ENCODE measurements at regions not wholly inside any gene's neighbourhood (a gene's known extent, or its start where the extent isn't known, plus 50 kb on each side); places are given as distances from the start of the nearest gene placed in this dataset.

GRCh38 chr6:86537292-86537861 is 400.0 kb upstream of the HTR1E start:
- no peak for DNase-seq (ENCODE audit: extremely low spot score, unreplicated experiment)
- H3K36me3 Mint-ChIP-seq (ENCODE audit: unreplicated experiment): no peaks in the 10 kb centered on the region

DNA sequence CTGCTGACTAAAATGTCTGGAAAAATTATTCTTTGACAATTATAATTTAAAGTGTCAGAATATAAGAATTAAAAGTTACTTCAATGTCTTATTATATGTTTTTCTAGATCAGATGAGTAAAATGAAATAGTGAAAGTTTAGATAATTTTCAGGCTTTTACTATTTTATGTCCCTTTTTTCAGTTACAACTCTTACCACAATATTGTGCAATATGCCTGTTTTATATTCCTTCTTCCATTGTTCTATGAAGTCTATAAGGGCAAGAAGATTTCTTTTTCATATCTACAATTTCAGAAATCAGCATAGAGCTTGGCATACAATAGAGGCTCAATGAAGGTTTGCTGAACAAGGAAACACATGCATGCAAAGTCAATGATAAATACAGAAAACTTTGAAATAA is 401.2 kb upstream of the HTR1E start:
- H3K9me3 Mint-ChIP-seq (ENCODE audit: unreplicated experiment): peaks cover 24% of the 10 kb centered on the region
- H3K27ac Mint-ChIP-seq (ENCODE audit: unreplicated experiment): no peak overlapping the region
- H3K36me3 Mint-ChIP-seq (ENCODE audit: unreplicated experiment): no peaks in the 10 kb centered on the region
- H3K4me3 Mint-ChIP-seq (ENCODE audit: unreplicated experiment): no peak overlapping the region
- H3K4me1 Mint-ChIP-seq (ENCODE audit: unreplicated experiment): no peaks in the 10 kb centered on the region
- no peaks in the 10 kb centered on the region for H3K27me3 Mint-ChIP-seq (ENCODE audit: unreplicated experiment)
- no peak for DNase-seq (ENCODE audit: extremely low spot score, unreplicated experiment)
- TF ChIP-seq CTCF (IDR thresholded peaks at IDR 0.05): no peak

More at GRCh38 chr6:86537292-86537861, 400.0 kb upstream of the HTR1E start:
- no peaks in the 10 kb centered on the region for H3K27me3 Mint-ChIP-seq (ENCODE audit: unreplicated experiment)
- TF ChIP-seq CTCF (IDR thresholded peaks at IDR 0.05): no peak
- H3K27ac Mint-ChIP-seq (ENCODE audit: unreplicated experiment): no peak overlapping the region
- H3K4me3 Mint-ChIP-seq (ENCODE audit: unreplicated experiment): no peak overlapping the region
- H3K4me1 Mint-ChIP-seq (ENCODE audit: unreplicated experiment): no peaks in the 10 kb centered on the region
- peaks cover 28% of the 10 kb centered on the region for H3K9me3 Mint-ChIP-seq (ENCODE audit: unreplicated experiment)

- Mint-ChIP-seq H3K36me3 (ENCODE audit: unreplicated experiment) (no peaks in the 10 kb centered on the region), H3K4me3 (ENCODE audit: unreplicated experiment) (no peak overlapping the region), H3K27me3 (ENCODE audit: unreplicated experiment) (no peaks in the 10 kb centered on the region), H3K4me1 (ENCODE audit: unreplicated experiment) (no peaks in the 10 kb centered on the region), H3K27ac (ENCODE audit: unreplicated experiment) (no peak overlapping the region), H3K9me3 (ENCODE audit: unreplicated experiment) (peaks cover 18% of the 10 kb centered on the region)
- DNase-seq (ENCODE audit: extremely low spot score, unreplicated experiment): no peak
- TF ChIP-seq CTCF (IDR thresholded peaks at IDR 0.05): no peak
Measured at GRCh38 chr6:86535100-86535499, 402.2 kb upstream of the HTR1E start.

GRCh38 chr6:86529635-86530034 is 407.7 kb upstream of the HTR1E start:
- Mint-ChIP-seq H3K27me3 (ENCODE audit: unreplicated experiment) (no peaks in the 10 kb centered on the region), H3K36me3 (ENCODE audit: unreplicated experiment) (no peaks in the 10 kb centered on the region), H3K27ac (ENCODE audit: unreplicated experiment) (no peak overlapping the region), H3K9me3 (ENCODE audit: unreplicated experiment) (peaks cover 28% of the 10 kb centered on the region), H3K4me3 (ENCODE audit: unreplicated experiment) (no peak overlapping the region), H3K4me1 (ENCODE audit: unreplicated experiment) (no peaks in the 10 kb centered on the region)
- no peak for TF ChIP-seq CTCF (IDR thresholded peaks at IDR 0.05)
- no peak for DNase-seq (ENCODE audit: extremely low spot score, unreplicated experiment)

DNA sequence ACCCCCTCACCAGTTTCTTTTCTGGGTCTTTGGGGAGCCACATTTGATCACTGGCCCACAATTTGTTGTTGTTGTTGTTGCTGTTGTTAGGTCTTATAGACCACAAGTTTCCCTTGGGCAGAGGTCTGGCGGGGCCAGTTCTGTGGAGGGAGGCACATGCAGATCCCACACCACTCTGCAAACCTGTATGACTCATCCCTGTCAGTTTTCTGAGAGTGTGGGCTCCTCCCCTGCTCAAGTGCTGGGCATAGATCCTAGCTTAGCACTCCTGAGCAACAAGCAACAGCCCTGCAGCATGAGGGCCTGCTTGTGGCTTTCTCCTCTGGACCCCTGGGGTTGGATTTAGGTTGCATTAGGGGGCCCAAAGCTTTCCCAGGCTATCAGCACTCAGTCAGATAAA is 411.1 kb upstream of the HTR1E start:
- no peak for DNase-seq (ENCODE audit: extremely low spot score, unreplicated experiment)
- TF ChIP-seq CTCF (IDR thresholded peaks at IDR 0.05): no peak
- no peaks in the 10 kb centered on the region for H3K36me3 Mint-ChIP-seq (ENCODE audit: unreplicated experiment)
- no peaks in the 10 kb centered on the region for H3K27me3 Mint-ChIP-seq (ENCODE audit: unreplicated experiment)
- no peak overlapping the region for H3K27ac Mint-ChIP-seq (ENCODE audit: unreplicated experiment)
- peaks cover 46% of the 10 kb centered on the region for H3K9me3 Mint-ChIP-seq (ENCODE audit: unreplicated experiment)
- no peaks in the 10 kb centered on the region for H3K4me1 Mint-ChIP-seq (ENCODE audit: unreplicated experiment)
- no peak overlapping the region for H3K4me3 Mint-ChIP-seq (ENCODE audit: unreplicated experiment)
